DMS79 treated with DMSO at 0.1 percent for 48 hours (cell line): ENCODE measurements at regions not wholly inside any gene's neighbourhood (a gene's known extent, or its start where the extent isn't known, plus 50 kb on each side); places are given as distances from the start of the nearest gene placed in this dataset.

Source experiments
- DNase-seq: peaks from one replicate; lab custom pipeline; 2025; lab: John Stamatoyannopoulos, UW

DNA sequence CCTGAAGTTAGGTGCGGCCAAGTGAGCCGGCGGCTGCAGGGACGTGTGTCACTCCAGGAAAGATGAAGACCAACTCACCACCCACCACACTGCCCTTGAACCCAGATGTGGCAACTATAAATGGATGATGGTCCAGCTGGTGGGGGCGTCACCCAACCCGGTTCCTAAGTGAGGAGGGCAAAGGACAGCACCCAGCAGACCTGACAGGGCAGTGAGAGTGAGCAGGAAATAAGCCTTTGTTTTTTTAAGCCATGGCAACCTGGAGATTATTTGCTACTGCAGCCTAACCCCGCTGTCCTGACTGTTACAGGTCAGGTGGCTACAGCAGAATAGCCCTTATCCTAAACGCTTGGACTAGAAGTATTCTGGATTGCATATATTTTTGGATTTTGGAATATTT lies 228.9 kb downstream of the CTTN start:
- DNase-seq: no peak

DNA sequence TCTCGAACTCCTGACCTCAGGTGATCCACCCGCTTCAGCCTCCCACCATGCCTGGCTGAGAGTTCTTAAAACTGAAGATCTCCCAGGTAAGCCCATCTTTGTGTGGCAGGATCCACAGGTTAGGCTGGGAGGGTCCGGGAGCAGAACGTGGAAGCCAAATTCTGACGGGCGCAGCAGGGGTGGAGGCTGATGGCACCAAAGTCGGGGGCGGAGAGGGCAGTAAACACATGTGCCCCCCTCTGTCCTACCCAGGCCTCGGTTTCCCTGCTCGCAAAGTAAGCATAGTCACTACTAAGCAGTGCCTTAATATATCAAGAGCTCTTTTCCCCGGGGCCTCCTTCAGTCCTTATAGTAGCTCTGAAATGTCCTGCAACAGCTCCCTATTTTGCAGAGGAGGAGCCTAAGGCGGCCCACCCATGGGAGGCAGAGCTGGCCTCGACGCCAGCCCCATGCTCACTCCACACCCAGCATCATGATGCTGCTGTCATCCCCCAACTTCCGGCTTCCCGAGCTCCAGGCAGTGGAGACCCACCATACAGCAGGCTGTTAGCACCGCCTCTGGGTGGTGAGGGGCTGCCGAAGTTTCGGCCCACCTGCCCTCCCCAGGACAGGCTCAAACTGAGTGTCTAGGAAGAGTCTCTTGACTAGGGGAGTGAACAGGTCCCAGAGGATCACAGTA lies 230.0 kb downstream of the CTTN start:
- no peak for DNase-seq

DNA sequence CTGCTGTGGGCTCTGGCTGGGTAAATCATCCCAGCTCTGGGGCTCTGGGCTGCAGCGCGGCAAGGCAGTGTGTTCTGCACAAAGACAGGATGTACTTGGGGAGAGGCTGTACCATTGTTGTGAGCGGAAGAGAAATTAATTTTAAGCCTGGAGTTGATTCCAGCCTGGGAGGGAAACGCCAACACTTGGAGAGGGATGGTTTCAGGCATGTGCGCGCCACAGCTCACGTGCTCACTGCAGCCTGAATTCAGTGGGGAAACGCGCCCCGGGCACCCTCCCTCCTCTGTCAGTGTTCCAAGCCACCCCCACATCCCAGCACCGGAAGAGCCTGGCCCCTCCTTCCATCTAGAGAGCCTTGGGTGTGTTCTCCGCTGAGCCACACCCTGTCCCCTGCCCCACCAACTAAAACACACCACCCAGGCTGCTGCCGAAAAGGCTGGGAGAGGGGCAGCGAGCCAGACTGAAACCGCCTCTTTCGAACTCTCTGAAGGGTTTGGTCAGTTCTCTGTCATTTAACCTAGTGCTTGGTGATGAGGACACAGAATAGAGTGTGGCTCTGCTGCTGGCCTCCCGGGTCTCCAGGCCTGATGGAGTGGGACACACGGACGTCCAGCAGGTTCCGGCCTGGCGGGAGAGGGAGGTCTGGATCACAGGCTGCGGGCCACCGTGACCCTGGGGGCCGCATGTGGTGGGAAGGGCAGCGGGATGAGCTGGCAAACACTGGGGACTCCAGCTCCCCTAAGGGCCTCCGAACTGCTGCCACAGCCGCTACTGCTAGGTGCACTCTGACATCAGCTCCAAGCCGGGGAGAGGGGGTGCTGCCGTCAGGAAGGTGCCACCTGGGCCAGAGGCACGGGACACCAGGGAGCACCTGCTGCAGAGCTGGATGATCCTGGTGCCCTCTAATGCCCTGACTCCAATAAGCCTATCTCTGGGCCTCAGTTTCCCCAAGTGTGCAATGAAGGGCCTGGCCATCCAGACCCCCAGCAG lies 230.8 kb downstream of the CTTN start:
- DNase-seq: no peak

DNA sequence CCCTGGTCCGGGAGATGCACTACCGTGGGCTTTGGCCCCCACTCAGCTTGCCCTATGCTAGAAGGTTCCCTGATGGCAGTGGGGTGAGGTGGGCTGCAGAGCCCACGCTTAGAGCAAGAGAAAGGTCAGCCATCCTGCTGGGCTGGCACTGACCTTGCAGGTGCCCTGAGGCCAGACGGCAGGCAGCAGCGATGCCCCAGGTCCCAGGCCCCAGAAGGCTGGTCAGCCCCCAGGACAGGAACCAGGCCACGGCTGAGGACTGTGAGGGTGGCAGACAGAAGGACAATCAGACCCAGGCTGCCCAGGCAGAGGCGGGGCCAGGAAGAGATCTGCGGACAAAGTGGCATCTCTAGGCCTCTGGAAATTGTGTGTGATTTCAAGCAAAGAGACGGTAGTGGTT lies 231.7 kb downstream of the CTTN start:
- DNase-seq: no peak

DNA sequence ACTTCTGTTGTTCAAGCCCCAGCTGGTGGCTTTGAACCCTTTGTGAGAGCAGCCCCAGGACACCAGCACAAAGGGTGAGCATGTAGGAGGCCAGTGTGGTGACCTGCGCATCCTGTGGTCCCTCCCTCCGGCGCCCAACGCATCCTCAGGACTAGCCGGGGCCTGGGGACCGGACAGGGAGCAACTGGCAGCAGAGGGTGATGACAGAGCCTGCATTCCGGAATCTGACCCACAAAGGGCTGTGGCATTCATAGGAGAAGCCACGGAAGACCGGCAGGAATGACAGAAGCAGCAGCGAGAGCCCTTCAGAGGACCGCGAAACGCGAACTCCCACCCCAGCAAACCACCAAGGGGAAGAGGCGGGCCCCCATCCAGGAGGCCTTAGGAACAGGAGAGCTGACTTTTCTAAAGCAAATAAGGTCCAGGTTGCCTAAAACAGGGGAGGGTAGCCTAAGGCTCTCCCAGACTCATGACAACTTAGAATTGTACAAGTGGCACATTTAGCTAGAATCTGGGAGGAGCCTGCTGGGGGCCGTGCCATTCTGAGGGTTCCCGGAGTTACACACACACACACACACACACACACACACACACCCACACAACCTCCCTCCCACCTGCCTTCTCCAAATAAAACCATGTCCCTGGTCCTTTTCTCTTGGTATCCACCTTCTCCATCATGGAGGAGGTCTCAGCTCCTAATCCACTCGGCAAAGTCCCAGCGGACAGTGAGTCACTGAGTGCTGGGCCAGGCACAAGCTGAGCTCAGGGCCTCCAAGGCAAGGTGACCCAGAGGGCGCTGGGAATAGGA lies 232.7 kb downstream of the CTTN start:
- DNase-seq: no peak

DNA sequence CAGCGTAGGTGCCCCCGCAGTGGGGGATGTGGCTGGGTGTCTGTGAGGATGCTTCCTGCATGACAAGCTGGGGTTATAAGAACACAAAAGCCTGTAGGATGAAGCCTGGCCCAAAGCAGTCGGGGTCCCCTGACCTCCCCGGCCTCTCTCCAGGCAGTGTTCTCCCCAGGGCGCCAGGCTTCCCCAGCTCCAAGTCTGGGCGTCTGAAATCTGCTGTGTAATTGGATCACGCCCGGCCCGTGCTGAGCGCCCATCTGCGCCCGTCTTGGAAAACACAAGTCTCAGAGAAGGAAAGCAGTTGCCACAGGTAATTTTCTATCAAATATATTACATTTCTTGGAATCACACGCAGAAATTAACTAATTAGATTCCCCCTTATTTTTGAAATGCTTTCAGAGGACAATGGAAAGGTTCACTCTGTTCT lies 233.3 kb downstream of the CTTN start:
- DNase-seq: no peak

DNA sequence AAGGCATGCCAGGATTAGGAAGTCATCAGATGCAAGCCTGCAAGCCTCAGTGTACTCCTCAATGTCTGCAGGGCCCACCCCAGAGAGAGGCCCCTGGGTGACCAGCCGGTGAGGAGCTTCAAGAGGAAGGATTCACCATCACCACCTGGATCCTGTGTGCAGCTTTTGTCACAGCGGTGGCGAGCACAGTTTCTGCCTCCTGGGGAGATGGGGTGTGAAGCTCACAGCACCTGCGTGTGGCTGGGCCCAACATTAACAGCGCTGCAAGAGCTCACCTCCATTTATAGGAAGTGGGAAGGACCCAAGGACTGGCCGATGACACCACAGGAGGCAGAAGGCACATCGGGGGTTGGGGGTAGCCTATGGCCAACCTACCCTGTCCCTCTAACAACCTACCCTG lies 235.3 kb downstream of the CTTN start:
- DNase-seq: no peak

DNA sequence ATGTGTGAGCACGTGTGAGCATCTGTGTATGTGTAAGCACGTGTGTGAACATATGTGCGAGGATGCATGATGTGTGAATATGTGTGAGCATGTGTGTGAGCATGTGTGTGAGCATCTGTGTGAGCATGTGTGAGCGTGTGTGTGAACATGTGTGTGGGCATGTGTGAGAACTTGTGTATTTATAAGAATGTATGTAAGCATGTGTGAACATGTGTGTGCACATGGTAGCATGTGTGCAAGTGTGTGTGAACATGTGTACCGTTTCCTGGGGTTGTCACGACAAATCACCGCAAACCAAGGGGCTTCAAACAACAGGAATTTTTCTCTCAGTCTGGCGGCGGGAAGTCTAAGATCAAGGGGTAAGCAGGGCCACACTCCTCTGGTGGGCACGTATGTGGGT lies 238.3 kb downstream of the CTTN start:
- no peak for DNase-seq

DNA sequence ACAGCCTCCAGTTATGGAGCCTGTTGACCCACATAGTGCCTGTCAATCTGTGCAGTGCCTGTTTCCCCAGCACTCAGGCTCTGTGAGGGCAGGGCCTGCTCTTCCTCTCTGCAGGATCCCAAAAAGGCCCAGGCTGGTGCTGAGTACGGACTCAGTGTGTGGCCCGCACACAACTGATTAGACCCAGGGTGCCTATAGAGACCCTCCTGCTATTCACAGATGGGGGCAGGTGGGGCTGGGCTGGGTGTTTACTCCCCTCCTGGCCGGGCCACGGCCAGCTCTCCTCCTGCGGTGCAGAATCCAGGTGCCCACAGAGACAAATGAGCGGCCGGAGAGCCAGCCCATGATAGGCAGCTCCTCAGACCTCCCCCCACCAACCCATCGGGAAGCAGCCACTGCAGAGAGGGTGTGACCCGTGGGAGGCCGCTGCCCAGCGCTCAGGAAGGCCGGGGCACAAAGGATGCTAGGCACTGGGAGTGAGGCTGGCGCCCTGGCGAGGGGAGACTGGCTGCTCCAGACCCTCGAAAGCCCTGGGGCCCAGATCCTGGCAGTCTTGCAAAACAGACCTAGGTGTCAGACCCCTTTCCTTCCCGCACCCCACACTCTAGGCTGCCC lies 239.0 kb downstream of the CTTN start:
- DNase-seq: no peak

DNA sequence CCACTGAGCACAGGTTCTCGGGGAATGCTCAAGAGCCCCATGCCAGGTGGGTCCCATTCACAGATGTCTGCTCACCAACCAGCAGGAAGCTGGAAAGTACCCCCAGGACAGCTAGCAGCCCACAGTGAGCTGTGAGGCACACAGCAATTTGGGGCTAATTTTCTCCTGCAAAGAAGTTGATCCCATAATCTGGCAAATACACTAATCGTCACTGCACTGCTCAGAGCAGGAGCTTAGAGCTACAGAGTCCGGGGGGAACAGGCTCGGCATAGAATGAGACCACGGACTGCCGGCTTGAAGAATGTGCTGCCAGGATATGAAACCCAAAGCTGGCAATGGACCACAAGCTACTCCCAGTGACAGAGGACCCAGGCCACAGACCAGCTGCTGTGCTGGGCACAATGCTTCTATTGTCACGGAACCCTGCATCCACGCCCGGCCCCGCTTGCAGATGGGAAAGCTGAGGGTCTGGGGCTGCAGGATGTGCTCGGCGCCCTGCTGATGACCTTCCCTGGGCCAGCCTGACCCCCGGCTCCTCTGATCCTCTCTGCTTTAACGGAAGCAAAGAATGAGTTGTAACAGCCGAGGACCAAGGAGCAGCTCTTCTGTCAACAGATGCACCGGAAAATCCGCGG lies 239.7 kb downstream of the CTTN start:
- DNase-seq: no peak

DNA sequence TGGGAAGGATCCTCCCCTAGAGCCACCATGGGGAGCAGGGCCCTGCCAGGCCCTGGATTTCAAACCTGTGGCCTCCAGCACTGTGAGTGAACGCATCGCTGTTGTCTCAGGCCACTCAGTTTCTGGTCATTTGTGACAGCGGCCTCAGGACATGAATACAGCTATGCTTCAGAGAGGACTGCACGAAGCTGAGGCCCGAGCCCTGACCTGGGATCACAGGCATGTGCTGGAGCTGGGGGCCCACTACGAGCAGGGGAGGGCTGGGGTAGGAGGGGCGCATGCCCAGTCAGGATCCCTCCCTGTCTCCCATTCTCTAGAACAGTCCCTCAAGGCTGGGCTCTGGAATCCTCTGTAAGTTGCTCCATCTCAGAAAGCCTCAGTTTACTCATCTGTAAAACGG lies 242.1 kb downstream of the CTTN start:
- DNase-seq: no peak

DNA sequence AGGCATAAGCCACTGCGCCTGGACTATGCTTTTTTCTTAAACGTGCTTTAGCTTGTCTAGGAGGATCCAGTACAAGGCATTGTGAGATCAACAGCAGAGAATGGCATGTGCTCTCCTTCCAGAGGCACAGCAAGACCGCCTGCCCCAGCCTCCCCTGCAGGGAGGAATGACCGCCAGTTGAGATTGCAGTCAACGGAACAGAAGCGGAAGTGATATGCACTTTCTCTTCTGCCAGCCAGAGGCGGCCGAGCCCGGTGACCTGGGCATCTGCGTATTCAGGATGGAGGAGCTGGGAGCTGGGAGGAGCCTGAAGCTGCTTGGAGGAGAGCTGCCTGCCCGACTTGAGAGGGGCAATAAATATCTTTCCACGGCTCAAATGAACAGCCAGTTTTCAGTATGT lies 243.0 kb downstream of the CTTN start:
- DNase-seq: peak; percentile 86

DNA sequence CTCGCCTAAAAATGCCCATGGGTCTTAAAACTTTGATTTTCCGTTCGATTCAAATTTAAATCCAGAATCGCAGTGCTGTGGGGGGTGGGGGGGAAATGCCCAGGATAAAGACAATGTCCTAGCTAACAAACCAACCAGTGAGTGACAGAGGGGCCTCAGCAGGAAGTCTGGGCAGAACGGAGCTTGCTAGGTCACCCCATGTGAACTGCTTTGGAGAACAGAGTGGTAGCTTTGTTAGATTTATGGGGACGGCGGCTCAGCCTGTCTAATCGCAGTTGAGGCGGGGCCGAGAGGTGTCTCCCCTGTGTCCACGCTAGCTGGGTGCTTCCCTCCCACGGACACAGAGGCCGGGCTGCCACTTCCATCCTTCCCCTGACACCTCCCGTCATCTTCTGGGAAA lies 243.9 kb downstream of the CTTN start:
- DNase-seq: no peak

DNA sequence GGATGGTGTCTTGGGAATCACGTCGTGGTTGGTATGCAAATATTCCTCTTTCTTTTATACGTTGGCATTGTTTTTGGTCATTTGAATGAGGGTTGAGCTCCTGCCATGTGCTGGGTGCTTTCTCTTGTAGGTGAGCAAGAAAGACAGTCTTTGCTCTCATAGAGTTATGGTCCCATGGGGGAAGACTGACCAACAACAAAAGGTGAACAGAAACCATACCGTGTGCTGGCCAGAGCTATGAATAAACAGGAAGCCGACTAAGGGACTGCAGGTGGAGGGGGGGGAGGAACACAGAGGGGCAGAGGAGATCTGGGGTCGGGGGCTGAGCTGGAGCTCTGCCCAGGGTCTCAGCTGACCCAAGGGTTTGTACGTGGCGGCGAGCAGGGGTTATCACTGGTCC lies 245.3 kb downstream of the CTTN start:
- DNase-seq: no peak

DNA sequence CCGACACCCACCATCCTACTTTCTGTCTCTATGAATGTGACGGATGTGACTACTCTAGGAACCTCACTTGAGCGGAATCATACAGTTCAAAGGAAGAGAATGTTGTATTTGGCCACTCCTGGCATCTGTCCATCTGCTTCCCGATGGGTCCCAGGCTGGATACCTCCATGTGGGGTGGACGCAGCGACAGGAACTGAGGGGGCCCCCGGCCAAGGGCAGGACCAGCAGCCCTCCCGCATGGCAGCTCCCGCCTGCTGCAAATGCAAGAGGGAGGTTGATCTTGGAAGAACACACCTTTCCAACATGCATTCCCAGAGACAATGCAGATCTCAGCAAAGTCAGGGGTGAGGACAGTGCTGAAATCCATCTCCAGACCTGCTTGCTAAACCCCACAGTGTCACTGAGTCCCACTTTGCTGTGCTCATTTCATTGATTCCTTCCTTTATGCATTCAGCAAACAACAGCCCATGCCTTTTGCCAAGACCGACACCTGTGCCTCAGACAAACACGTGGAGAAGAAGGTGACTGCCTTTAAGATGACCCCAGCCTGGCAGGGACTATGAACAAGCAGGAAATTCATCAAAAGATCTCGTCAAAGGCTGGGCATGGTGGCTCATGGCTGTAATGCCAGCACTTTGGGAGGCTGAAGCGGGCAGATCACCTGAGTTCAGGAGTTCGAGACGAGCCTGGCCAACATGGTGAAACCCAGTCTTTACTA lies 246.2 kb downstream of the CTTN start:
- no peak for DNase-seq

DNA sequence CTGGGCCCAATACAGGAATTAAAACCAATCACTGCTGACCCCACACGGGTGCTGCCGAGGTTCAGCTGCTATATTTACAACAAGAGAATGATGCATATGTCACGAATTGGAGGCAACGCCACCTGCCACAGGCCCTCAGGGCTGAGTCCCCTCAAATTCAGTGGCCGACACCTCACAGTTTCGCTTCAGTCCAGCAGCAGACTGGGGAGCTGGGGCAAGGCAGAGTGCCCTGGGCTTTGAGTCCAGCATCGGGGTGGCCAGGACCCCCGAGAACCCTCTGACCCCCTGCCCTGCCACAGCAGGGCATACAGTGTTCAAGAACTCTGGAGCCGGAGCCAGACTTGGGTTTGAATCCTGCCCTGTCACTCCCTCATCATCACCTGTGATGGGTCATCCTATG lies 247.2 kb downstream of the CTTN start:
- no peak for DNase-seq

DNA sequence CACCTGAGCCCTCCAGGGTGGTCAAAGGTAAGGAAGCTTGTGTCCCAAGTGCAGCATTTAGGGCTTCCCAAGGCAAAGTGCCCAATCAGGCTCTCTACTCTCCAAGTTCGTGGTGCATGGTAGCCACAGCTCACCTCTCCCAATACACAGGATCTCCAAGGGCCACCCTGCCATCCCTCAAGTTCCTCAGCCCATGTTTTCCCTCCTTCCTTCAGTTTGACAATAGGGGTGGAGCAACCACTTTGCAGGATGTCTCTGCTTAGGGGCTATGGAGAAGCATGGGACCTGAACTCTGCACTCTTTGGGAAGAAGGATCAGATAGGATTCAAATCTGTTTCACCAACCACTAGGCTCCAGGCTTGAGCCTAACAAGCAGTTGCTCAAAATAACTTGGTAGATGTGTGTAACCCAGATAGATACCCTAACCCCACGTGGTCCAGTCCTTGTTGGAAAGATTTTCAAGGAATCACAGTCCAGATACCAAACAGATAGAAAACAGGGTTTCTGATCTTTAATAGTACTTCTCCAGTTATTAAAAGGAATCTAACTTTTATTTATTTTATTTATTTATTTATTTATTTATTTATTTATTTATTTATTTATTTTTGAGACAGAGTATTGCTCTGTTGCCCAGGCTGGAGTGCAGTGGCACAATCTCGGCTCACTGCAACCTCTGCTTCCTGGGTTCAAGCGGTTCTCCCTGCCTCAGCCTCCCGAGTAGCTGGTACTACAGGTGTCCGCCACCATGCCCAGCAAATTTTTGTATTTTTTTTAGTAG lies 248.1 kb downstream of the CTTN start:
- DNase-seq: no peak

DNA sequence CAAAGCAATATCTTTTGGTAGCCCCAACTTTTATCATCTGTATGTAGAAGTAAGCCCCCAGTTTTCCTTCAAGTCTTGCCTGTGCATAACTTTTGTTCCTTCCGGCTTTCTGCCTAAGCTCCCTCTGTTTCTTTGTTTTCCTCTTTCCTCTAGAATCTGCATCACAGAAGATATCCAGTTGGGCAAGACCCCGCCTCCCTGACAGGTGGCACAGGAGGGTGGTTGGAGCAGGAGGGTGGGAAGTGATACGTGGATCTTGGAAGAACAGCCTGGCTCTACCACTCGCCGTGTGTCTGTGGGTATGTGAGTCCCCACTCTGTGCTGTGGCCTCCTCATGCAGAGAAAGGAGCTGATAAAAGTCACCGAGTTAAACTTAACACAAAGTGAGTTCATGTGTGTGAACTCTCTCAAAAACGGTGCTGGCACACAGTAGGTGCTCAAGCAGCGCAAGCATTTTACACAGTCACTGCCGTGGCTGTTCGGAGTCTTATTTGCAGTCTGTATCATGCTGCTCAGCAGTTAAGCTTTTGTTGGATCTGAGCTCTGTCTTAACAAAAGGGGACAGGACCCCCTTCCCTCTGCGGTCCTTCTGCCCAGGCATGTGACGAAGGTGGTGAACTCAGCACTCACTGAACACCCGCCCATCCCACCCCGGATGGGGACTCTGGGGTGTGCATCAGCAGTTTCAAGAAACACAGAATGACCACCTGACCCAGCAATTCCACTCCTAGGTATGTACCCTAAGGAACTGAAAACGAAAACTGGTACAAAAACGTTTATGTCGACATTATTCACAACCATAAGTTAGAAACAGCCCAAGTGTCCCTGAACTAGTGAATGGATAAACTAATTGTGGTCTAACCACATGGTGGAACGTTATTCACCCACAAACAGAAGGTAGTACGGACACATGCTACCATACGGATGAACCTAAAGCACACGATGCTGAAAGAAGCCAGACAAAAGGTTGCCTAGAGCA lies 249.1 kb downstream of the CTTN start:
- DNase-seq: no peak
